ENCODE measurements at regions not wholly inside any gene's neighbourhood (a gene's known extent, or its start where the extent isn't known, plus 50 kb on each side); places are given as distances from the start of the nearest gene placed in this dataset.

DNA sequence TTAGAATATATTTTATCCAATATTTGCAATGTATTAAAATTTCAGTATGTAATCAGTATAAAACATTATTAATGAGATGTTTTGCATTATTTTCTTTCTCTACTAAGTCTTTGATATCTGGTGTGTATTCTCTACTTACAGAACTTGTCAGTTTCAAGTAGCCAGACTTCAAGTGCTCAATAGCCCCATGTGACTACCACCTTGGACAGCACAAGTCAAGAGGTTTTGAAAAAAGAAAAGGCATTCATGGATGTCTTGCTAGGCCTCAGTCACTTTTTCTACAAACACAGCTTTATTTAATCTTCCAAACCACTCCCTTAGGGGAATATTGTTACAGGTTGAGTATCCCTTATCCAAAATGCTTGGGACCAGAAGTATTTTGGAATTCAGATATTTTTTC, 189.4 kb downstream of the QDPR start:
- TF ChIP-seq POLR2AphosphoS5 (IDR thresholded peaks at IDR 0.05; ENCODE audit: low read depth, low read length) (no peak), PAX5 (IDR thresholded peaks at IDR 0.05; ENCODE audit: insufficient read depth, low read length, severe bottlenecking) (no peak), POLR2A (IDR thresholded peaks at IDR 0.05; ENCODE audit: low read depth, low read length) (no peak), TAF1 (IDR thresholded peaks at IDR 0.05; ENCODE audit: low read depth, low read length) (no peak), SPI1 (IDR thresholded peaks at IDR 0.05; ENCODE audit: low read depth, low read length) (no peak)
